ENCODE measurements at regions not wholly inside any gene's neighbourhood (a gene's known extent, or its start where the extent isn't known, plus 50 kb on each side); places are given as distances from the start of the nearest gene placed in this dataset.
A peak's percentile ranks its signal among the peaks of the same experiment; 100 is the strongest.
"Not testable (repeated sequence)": the region's sequence is repeated elsewhere in the genome, so short reads cannot be mapped to it uniquely, and the experiment has no call there.

DNA sequence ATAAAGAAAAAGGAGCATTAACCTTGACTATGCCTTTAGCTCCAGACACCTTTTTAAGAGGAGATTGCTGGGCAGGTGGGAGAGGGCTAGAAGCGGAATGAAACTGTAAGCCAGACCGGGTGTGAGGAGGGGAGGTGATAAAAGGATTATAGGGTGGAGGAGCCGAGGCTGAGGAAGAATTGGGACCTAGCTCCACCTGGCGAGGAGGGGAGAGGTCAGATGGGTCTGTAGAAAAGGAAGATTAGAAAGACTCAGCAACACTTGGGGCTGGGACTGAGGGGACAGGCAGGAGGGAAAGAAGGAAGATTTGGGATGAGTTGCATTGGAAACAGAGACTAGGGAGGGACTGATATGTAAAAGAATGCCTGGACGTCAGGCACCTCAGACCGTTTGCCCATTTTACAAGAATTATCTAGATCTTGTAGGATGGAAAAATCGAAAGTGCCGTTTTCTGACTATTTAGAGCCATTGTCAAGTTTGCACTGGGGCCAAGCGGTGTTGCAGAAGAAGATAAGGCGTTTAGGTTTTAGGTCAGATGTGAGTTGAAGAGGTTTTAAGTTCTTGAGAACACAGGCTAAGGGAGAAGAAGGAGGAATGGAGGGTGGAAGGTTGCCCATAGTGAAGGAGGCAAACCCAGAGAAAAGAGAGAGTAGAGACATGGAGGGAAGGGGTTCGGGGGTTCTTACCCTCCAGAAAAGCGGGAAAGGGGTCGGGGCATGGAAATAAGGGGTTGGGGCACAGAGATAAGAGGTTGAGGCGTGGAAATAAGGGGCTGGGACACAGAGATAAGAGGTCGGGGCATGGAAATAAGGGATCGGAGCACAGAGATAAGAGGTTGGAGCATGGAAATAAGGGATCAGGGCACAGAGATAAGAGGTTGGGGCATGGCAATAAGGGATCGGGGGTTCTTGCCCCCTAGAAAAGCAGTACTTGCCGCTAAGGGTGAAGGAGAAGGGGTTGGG is 164.5 kb upstream of the JADE1 start (continued):
- TF ChIP-seq PHB2 (IDR thresholded peaks at IDR 0.05; ENCODE audit: low read depth) (peak; percentile 97), ELF4 (CRISPR knock-in tag; IDR thresholded peaks at IDR 0.05) (peak; percentile 99), HDAC1 (IDR thresholded peaks at IDR 0.05) (peak in 1 of 2 experiments; percentile 64; a peak in 2 of 4 replicates), ATF7 (IDR thresholded peaks at IDR 0.05) (0 out of 2 replicates have a peak, but pooled peaks have one; percentile 28), CC2D1A (IDR thresholded peaks at IDR 0.05) (peak; percentile 98), REST (IDR thresholded peaks at IDR 0.05; ENCODE audit: borderline replicate concordance) (peak; percentile 86), NCOA1 (IDR thresholded peaks at IDR 0.05; ENCODE audit: low read depth) (peak; percentile 76), ARID1B (IDR thresholded peaks at IDR 0.05) (peak; percentile 99), C11orf30 (IDR thresholded peaks at IDR 0.05; ENCODE audit: low read depth) (peak; percentile 31; the same call in 1 of the 2 replicates), CXXC5 (CRISPR knock-in tag; IDR thresholded peaks at IDR 0.05) (0 out of 2 replicates have a peak, but pooled peaks have one; percentile 65), NFIC (IDR thresholded peaks at IDR 0.05) (peak; percentile 87), DPF2 (IDR thresholded peaks at IDR 0.05) (peak; percentile 94), ADNP (tag; IDR thresholded peaks at IDR 0.05) (peak; percentile 72)
- TF ChIP-seq, protein P1, sequence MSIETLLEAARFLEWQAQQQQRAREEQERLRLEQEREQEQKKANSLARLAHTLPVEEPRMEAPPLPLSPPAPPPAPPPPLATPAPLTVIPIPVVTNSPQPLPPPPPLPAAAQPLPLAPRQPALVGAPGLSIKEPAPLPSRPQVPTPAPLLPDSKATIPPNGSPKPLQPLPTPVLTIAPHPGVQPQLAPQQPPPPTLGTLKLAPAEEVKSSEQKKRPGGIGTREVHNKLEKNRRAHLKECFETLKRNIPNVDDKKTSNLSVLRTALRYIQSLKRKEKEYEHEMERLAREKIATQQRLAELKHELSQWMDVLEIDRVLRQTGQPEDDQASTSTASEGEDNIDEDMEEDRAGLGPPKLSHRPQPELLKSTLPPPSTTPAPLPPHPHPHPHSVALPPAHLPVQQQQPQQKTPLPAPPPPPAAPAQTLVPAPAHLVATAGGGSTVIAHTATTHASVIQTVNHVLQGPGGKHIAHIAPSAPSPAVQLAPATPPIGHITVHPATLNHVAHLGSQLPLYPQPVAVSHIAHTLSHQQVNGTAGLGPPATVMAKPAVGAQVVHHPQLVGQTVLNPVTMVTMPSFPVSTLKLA (conservative IDR thresholded peaks at IDR 0.05) = peak in 1 of 2 experiments; percentile 44; a peak in 1 of 4 replicates
- TF ChIP-seq REST (CRISPR knock-in tag; IDR thresholded peaks at IDR 0.05; ENCODE audit: low read depth) = not testable (repeated sequence)
- TF ChIP-seq, protein P2, sequence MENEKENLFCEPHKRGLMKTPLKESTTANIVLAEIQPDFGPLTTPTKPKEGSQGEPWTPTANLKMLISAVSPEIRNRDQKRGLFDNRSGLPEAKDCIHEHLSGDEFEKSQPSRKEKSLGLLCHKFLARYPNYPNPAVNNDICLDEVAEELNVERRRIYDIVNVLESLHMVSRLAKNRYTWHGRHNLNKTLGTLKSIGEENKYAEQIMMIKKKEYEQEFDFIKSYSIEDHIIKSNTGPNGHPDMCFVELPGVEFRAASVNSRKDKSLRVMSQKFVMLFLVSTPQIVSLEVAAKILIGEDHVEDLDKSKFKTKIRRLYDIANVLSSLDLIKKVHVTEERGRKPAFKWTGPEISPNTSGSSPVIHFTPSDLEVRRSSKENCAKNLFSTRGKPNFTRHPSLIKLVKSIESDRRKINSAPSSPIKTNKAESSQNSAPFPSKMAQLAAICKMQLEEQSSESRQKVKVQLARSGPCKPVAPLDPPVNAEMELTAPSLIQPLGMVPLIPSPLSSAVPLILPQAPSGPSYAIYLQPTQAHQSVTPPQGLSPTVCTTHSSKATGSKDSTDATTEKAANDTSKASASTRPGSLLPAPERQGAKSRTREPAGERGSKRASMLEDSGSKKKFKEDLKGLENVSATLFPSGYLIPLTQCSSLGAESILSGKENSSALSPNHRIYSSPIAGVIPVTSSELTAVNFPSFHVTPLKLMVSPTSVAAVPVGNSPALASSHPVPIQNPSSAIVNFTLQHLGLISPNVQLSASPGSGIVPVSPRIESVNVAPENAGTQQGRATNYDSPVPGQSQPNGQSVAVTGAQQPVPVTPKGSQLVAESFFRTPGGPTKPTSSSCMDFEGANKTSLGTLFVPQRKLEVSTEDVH (IDR thresholded peaks at IDR 0.05; ENCODE audit: low read depth, partially characterized antibody) = peak; percentile 21
